Uterus (tissue), 2 donors: ENCODE measurements at regions not wholly inside any gene's neighbourhood (a gene's known extent, or its start where the extent isn't known, plus 50 kb on each side); places are given as distances from the start of the nearest gene placed in this dataset.

ENCODE experiments used
- CTCF ChIP-seq, 4 experiments: fragments of 200-600 bp in 2 of 4; fragments of 450-650 bp in 2 of 4; sonication (generic) in 2 of 4; IDR thresholded peaks; one replicate each; pipeline ENCODE4 v1.5.1; 2016 to 2019; ENCODE audit warnings: antibody characterized with exemption in 4 of 4, mild to moderate bottlenecking in 2 of 4, moderate library complexity in 1 of 4
- POLR2A ChIP-seq, 2 donors: fragments of 450-650 bp; IDR thresholded peaks; one replicate each; pipeline ENCODE4 v1.6.1; 2016; ENCODE audit warnings: antibody characterized with exemption in 2 of 2, mild to moderate bottlenecking in 1 of 2, moderate library complexity in 1 of 2

DNA sequence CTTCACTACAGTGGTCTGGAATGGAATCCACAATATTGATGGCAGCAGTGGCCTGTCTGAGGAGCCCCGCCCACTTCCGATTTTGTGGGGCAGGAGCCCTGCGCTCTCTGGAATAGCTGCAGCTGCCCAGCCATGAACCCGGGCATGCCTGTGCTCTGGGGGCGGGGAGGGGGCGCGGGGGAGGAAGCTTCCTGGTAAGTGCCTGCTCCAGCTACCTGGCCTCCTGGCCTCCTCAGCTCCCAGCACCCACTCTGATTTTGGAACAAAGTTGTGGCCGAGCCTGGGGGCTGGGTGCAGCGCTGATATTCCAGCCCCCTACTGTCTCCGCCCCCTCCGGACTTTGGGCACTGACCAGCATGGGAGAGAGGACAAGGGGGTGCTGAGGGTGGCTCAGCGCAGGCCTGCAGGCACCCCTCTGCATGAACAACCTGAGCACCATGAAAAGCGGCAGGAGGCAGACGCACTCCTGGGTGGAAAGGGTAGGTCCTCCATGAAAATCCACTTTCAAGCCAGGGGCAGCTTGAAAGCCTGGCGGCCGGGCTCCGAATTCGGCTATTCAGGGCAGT lies 972.7 kb upstream of the AGA start:
- no peak for TF ChIP-seq CTCF (IDR thresholded peaks at IDR 0.05)
- TF ChIP-seq POLR2A (IDR thresholded peaks at IDR 0.05) = no peak
